ENCODE measurements at regions not wholly inside any gene's neighbourhood (a gene's known extent, or its start where the extent isn't known, plus 50 kb on each side); places are given as distances from the start of the nearest gene placed in this dataset.

DNA sequence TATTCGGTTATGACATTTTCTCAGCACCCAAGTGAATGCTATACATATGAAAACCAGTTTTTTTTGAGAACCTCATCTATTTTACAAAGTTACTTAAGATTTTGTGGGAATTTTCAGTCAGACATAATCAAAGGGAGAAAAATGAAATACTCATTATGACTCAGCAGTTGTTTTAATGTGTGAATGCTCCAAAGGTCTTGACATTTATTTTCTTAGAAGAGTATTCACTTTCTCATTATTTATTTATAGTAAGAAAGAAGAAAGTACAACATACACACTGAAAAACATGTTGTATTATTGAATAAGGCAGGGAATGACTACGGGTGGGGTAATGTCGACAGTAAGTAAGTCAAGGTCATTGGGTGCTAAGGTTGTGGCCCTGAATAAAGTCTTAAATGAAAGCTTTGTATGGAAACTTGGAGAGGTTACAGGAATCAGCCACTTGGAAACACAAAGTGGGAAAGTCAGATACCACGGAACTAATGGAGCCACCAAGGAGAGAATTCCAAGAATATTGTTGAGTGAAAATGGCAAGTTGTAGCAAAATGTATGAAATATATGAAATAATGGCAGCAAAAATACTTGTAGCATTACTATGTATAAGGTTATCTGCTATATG is 844.5 kb downstream of the TBL1XR1 start:
- TF ChIP-seq POLR2A (IDR thresholded peaks at IDR 0.05; ENCODE audit: low read depth, low read length) (no peak), TAF1 (IDR thresholded peaks at IDR 0.05; ENCODE audit: low read depth, low read length) (no peak), POLR2AphosphoS5 (IDR thresholded peaks at IDR 0.05; ENCODE audit: low read depth, low read length) (no peak), POU2F2 (IDR thresholded peaks at IDR 0.05; ENCODE audit: low read depth, low read length) (no peak), SPI1 (IDR thresholded peaks at IDR 0.05; ENCODE audit: low read depth, low read length) (no peak), PAX5 (IDR thresholded peaks at IDR 0.05; ENCODE audit: insufficient read depth, low read length, severe bottlenecking) (no peak)

Data from GM12891 (cell line).